Brain microvascular endothelial cell (primary cell): ENCODE measurements at regions not wholly inside any gene's neighbourhood (a gene's known extent, or its start where the extent isn't known, plus 50 kb on each side); places are given as distances from the start of the nearest gene placed in this dataset.

ENCODE experiments used
- DNase-seq: peaks from one replicate; pipeline ENCODE4 v3.0.0-alpha.2; 2020
- H3K27ac ChIP-seq: fragments of 250-450 bp; sonication (Bioruptor Pico); 2 replicates; pipeline ENCODE4 v1.5.1; 2020; ENCODE audit warnings: mild to moderate bottlenecking, moderate library complexity
- H3K27me3 ChIP-seq: fragments of 250-450 bp; sonication (Bioruptor Pico); replicated peaks from 2 replicates; pipeline ENCODE4 v1.5.1; 2020; ENCODE audit warnings: mild to moderate bottlenecking
- H3K36me3 ChIP-seq: fragments of 250-450 bp; sonication (Bioruptor Pico); replicated peaks from 2 replicates; pipeline ENCODE4 v1.5.1; 2020; ENCODE audit warnings: mild to moderate bottlenecking
- H3K4me3 ChIP-seq: 2 replicates; pipeline ENCODE4 v1.5.1; 2011; ENCODE audit warnings: low read depth, mild to moderate bottlenecking, control low read depth, low read length, moderate library complexity
- in situ Hi-C: cut with HindIII; loops from 2 replicates; pipeline ENCODE4 v1.10.0; 2017; ENCODE audit warnings: low sequenced_read_pairs, low pct_ligation_motif_present
- TF ChIP-seq, protein P1 (sequence below): IDR thresholded peaks from 2 replicates; pipeline ENCODE4 v1.5.1; 2011; ENCODE audit warnings: low read depth, mild to moderate bottlenecking, moderate library complexity, low read length, control low read depth, inconsistent platforms; ENCODE audit errors: missing control alignments

DNA sequence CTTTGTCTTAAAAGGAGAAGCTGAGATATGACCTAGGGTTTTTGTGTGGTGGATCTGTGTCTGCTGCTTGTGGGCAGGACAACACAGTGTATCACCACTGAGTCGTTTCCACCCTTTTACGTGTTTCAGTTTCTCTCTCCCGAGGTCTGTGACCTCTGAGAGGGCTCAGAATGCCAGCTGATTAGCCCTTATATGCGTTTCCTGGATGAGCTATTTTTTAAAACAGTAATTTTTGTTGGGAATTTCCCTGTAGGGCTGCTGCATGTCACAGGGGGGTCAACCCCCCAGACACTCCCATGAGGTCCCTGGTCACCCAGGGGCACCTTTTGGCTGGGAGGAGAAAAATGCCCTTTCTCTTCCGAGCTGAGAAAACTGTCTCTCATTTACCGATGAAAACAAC, 170.4 kb upstream of the CASK start:
- H3K36me3 ChIP-seq: no peaks in the 10 kb centered on the region
- no peaks in the 10 kb centered on the region for H3K27me3 ChIP-seq
- H3K27ac ChIP-seq: peak overlapping the region; percentile 74
- no peak overlapping the region for H3K4me3 ChIP-seq
- peak; percentile 45 for DNase-seq
- in situ Hi-C loops: no loop called here
- TF ChIP-seq, protein P1, sequence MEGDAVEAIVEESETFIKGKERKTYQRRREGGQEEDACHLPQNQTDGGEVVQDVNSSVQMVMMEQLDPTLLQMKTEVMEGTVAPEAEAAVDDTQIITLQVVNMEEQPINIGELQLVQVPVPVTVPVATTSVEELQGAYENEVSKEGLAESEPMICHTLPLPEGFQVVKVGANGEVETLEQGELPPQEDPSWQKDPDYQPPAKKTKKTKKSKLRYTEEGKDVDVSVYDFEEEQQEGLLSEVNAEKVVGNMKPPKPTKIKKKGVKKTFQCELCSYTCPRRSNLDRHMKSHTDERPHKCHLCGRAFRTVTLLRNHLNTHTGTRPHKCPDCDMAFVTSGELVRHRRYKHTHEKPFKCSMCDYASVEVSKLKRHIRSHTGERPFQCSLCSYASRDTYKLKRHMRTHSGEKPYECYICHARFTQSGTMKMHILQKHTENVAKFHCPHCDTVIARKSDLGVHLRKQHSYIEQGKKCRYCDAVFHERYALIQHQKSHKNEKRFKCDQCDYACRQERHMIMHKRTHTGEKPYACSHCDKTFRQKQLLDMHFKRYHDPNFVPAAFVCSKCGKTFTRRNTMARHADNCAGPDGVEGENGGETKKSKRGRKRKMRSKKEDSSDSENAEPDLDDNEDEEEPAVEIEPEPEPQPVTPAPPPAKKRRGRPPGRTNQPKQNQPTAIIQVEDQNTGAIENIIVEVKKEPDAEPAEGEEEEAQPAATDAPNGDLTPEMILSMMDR: no peak

DNA sequence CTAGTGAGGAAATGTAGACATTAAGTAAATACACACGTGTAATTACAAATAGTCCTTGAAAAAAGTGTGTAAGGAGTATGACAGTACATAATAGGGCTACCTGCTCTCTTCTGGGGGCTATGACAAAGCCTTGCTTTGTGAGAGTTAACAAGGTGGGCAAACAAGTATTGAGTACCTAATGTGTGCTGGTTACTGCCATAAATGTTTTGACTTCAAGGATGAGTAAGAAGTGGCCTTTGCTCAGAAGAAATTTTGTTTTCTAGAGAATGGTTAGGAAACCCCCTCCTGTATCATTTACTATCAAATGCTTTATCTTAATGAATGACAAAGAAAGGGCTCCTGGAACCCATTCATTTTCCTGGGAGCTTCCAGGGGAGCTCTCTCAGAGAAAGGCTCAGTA, 167.0 kb upstream of the CASK start:
- Histone ChIP-seq H3K27me3 (no peaks in the 10 kb centered on the region), H3K4me3 (no peak overlapping the region), H3K27ac (no peak overlapping the region), H3K36me3 (no peaks in the 10 kb centered on the region)
- TF ChIP-seq, protein P1: no peak
- in situ Hi-C loops: no loop called here
- no peak for DNase-seq

DNA sequence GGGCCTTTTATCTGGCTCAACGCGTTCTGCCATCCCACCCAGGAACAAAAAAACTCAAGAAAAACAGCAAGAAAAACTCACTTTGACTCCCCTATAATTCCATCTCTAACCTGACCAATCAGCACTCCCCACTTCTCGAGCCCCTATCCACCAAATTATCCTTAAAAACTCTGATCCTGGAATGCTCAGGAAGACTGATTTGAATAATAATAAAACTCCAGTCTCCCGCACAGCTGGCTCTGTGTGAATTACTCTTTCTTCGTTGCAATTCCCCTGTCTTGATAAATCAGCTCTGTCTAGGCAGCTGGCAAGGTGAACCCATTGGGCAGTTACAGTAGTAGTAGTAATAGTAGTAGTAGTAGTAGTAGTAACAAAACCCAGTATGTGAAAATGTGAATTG, 165.7 kb upstream of the CASK start:
- TF ChIP-seq, protein P1: no peak
- in situ Hi-C loops: no loop called here
- H3K36me3 ChIP-seq: no peaks in the 10 kb centered on the region
- H3K27ac ChIP-seq: no peak overlapping the region
- no peak overlapping the region for H3K4me3 ChIP-seq
- no peak for DNase-seq
- no peaks in the 10 kb centered on the region for H3K27me3 ChIP-seq

DNA sequence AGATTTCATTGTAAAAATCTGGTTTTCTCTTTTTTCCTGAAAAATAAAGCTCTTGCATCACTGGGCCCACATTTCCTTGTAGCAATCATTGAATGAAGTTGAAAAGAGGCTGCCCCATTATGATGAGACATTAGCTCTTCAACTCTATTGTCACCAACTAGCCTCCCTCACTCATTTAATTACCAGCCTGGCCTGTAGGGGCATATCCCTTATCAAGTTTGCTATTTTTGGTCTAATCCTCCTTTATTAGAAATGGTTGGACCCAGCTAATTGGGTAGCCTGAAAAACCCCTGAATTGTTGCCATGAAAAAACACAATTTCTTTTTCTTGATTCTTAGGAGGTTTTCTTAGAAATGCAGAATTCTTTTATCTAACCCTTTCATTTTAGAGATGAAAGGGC, 164.6 kb upstream of the CASK start:
- TF ChIP-seq, protein P1: no peak
- Histone ChIP-seq H3K27ac (no peak overlapping the region), H3K27me3 (no peaks in the 10 kb centered on the region), H3K36me3 (no peaks in the 10 kb centered on the region), H3K4me3 (no peak overlapping the region)
- no peak for DNase-seq
- in situ Hi-C loops: no loop called here

DNA sequence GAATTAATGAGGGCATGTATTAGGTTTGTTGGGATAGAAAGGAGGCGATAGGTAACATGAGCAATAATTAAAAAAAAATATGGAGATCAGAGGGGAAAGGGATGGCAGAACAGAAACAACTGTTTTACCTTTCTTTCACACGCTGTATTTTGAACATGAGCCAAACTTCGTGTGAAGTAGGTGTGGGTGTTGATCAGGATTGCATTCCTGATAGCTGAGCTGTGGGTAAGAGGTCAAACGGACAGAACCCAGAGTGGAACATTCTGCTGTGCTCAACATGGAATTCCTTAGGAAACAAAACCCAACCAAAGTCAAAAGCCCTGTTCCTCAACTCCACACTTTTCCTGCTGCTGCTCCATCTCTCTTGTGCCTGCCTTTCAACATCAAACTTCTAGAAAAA, 162.5 kb upstream of the CASK start:
- Histone ChIP-seq H3K27me3 (no peaks in the 10 kb centered on the region), H3K27ac (no peak overlapping the region), H3K36me3 (no peaks in the 10 kb centered on the region), H3K4me3 (no peak overlapping the region)
- TF ChIP-seq, protein P1: no peak
- in situ Hi-C loops: no loop called here
- no peak for DNase-seq

DNA sequence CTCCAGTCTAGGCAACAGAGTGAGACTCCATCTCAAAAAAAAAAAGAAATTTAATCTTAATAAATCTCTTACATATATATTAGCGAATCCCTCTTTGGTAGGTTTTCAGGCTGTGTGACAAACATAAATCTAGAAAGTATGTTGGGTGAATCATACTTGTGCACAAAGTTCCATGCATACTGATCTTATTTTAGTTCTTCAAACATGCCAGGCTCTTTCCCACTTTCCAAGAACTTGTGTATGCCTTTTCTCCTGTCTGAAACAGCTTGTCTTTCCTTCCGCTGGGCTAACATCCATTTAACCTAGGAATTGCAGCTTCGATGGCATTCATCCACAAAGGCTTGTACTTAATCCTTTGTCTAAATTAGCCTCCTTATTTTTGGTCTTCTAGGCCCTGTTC, 156.6 kb upstream of the CASK start:
- H3K4me3 ChIP-seq: no peak overlapping the region
- in situ Hi-C loops: no loop called here
- TF ChIP-seq, protein P1: no peak
- no peaks in the 10 kb centered on the region for H3K36me3 ChIP-seq
- no peak overlapping the region for H3K27ac ChIP-seq
- DNase-seq: no peak
- no peaks in the 10 kb centered on the region for H3K27me3 ChIP-seq
